GM21576 (cell line): ENCODE measurements at regions not wholly inside any gene's neighbourhood (a gene's known extent, or its start where the extent isn't known, plus 50 kb on each side); places are given as distances from the start of the nearest gene placed in this dataset.
"Not testable (repeated sequence)": the region's sequence is repeated elsewhere in the genome, so short reads cannot be mapped to it uniquely, and the experiment has no call there.

Source experiments
- ATAC-seq: cut with Tn5 transposase; IDR thresholded peaks from one replicate; pipeline ENCODE4 v1.9.1; 2021; ENCODE audit warnings: mild to moderate bottlenecking, moderate library complexity; ENCODE audit not compliant: unreplicated experiment

GRCh38 chr2:125324273-125324672 is 1299.2 kb downstream of the CNTNAP5 start:
- no peak for ATAC-seq

DNA sequence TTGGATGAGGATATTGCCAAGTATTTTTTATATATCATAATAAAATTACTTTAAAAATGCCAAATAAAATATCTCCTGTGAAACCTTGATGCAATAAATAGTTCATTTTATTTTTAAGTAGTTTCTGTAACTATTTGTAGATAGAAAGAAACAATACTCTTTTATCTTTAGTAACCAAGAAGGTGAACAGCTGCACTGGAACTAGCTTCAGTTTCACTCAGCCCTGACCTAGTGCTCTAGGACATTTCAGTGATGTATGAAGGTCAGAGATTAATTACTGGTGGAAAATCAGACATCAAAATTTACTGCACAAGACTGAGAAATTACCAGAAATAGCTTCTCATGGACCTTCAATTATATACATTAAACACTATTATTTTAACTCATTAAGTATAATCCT is 1305.0 kb downstream of the CNTNAP5 start:
- ATAC-seq, result peak; percentile 88

- ATAC-seq, result no peak
These were observed 1314.6 kb upstream of the GYPC start for GRCh38 chr2:125341353-125341752.

DNA sequence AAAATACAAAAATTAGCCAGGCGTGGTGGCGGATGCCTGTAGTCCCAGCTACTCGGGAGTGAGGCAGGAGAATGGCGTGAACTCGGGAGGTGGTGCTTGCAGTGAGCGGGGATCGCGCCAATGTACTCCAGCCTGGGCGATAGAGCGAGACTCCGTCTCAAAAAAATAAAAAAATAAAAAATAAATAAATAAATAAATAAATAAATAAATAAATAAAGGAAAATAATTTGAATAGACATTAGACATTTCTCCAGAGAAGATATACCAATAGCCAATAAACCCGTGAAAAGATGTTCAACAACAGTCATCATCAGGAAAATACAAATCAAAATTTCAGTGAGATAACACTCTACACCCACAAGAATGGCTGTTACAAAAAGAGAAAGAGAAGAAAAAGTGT is 1302.4 kb upstream of the GYPC start:
- not testable (repeated sequence) for ATAC-seq

GRCh38 chr2:125364192-125364983 is 1291.6 kb upstream of the GYPC start:
- no peak for ATAC-seq

- no peak for ATAC-seq
These were observed 1291.0 kb upstream of the GYPC start for GRCh38 chr2:125364984-125365265.

DNA sequence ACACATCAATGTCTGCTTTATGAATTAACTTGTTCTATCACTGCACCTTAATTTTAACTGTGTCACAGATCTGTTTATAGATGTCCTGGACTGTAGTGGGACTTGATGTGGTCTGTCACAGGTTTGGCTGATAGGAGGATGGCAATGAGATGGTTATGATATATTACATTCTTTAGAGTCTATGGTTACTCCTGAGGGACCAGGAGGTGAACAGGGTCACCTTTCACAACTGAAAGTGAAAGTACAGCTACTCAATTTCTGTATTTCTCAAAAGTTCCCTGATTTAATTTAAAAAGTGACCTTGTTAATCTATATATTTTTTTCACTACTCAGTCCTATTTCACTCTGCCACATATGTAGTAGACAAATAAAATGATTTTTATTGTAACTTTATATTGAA is 1284.1 kb upstream of the GYPC start:
- ATAC-seq, result no peak

GRCh38 chr2:125373293-125373692 is 1282.7 kb upstream of the GYPC start:
- ATAC-seq, result no peak

- no peak for ATAC-seq
These were observed 1269.9 kb upstream of the GYPC start for GRCh38 chr2:125386074-125386473.

GRCh38 chr2:125397535-125398251 is 1258.3 kb upstream of the GYPC start:
- ATAC-seq, result peak; percentile 91

GRCh38 chr2:125398738-125399524 is 1257.0 kb upstream of the GYPC start:
- ATAC-seq, result peak; percentile 39

GRCh38 chr2:125405816-125406215 is 1250.1 kb upstream of the GYPC start:
- no peak for ATAC-seq

GRCh38 chr2:125408874-125409538 is 1247.0 kb upstream of the GYPC start:
- ATAC-seq, result no peak

GRCh38 chr2:125418483-125418882 is 1237.5 kb upstream of the GYPC start:
- no peak for ATAC-seq

GRCh38 chr2:125422198-125422770 is 1233.7 kb upstream of the GYPC start:
- not testable (repeated sequence) for ATAC-seq

DNA sequence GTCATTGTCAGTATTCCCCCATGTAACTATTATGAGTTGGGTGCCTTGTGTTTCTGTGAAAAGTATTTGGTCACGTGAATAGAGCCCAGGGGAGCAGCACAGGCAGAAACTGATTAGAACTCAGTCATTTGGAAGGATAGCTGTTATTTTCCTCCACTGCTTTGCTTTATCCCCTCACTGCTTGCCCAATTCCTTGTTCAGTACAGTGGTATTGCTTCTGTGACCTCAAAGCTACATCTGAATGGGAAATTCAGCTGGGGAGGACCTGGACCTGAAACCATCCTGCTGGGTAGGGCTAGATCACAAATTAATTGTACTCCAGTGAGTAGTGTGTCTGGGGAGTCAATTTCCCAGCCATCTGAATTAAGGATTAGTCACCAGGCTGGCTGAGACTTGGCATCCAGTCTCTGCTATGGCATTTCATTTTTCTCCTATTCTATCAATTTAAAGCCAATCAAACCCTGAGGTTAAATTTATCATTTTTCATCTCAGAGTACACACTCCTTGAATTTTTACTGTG is 1231.6 kb upstream of the GYPC start:
- no peak for ATAC-seq

DNA sequence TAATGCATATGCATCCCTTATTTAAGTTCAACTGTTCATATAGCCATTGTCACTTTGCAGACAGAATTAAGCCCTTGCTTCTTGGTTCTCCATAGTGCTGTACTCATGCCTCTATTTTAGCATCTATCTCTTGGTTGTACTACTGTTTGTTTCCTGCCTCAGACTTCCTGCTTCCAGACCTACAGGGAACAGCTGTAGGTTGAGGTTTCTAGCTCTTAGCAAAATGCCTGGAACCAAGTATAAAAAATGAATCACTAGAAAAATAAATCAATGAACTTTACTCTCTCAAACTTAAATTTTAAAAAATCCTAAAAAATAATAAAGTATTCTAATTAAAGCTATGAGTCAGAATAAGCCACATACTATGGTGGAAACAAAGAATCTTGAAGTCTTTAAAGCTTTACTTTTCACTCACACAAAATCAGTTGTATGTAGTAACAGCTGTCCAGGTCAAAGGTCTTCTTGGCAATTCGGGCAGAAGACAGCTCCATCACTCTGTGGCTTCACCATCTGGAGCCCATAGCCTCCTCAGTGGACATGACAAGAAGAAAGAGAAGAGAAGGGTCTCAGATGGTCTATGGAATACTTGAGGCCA is 1228.1 kb upstream of the GYPC start:
- ATAC-seq, result no peak

DNA sequence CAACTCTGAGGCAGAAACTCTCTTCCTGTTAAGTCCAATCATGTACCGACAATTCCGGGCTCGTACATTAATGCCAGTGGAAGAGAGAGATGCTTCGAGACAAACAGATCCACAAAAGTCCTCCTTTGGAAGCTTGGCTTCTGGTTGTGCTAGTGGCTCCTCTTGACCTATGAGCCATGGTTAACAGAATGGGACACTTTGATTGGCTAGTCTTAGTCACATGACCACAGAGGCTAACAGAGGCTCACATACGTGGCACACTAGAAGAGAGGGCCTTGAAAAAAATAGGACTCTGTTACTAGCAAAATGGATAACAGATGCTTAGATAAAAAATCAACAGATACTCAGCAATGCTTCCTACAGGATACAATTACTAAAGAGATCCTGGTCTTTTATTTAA is 1211.9 kb upstream of the GYPC start:
- ATAC-seq, result no peak

DNA sequence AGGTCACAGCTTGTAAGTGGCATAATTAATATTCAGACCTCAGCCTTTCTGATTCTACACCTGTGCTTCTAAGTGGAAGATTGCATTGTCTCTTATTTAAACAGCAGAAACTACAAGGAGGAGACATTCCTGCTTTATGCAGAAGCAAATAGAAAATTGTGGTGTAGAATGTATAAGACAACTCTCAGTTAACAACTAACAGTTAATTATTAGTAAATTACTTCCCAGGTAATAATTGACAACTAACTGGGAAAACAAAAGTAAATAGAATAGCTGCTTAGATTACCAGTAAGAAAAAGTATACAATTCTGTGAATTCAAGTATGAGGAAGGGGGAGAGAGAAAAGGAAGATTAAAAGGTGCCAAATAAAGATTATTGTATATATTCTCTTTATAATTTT is 1210.5 kb upstream of the GYPC start:
- no peak for ATAC-seq

DNA sequence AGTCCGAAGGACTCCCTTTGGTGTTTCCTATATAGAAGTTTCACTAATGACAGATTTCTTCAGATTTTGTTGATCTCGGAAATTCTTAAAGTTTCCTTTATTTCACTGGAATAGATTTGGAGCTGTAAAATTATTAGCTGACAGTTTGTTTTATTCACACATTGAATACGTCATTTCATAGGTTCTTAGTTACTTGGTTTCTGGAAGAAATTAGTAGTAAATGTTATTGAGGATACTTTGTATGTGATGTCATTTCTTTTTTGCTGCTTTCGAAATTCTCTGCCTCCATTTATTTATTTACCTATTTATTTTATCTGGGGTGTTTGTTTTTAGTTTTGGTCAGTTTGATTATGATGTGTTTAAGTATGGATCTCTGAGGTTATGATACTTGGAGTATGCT is 1205.9 kb upstream of the GYPC start:
- ATAC-seq, result no peak
